Activated CD4-positive, alpha-beta T cell treated with anti-CD3 and anti-CD28 coated beads for 36 hours (primary cell): ENCODE measurements at regions not wholly inside any gene's neighbourhood (a gene's known extent, or its start where the extent isn't known, plus 50 kb on each side); places are given as distances from the start of the nearest gene placed in this dataset.
"Not testable (repeated sequence)": the region's sequence is repeated elsewhere in the genome, so short reads cannot be mapped to it uniquely, and the experiment has no call there.

ENCODE experiments used
- ATAC-seq: fragments of 200-7000 bp; cut with Tn5 transposase; one replicate; pipeline ENCODE4 v1.10.0; 2021; ENCODE audit warnings: mild to moderate bottlenecking, moderate library complexity
- CTCF ChIA-PET: fragments of 350-600 bp; sonication (Branson Sonifier 250); formaldehyde crosslinking; loops from one replicate; lab custom pipeline; 2021; ENCODE audit warnings: antibody characterized with exemption; lab: Charles Lee
- POLR2A ChIA-PET: fragments of 350-600 bp; sonication (Branson Sonifier 250); formaldehyde crosslinking; loops from one replicate; lab custom pipeline; 2021; ENCODE audit warnings: antibody characterized with exemption, inconsistent platforms; lab: Charles Lee
- DNase-seq: peaks from one replicate; pipeline ENCODE4 v3.0.0-alpha.2; 2020
- H3K27ac Mint-ChIP-seq: one replicate; pipeline ENCODE4 v1.8.0; 2021; ENCODE audit warnings: mixed read lengths
- H3K27me3 Mint-ChIP-seq: one replicate; pipeline ENCODE4 v1.8.0; 2021; ENCODE audit warnings: mixed read lengths
- H3K36me3 Mint-ChIP-seq: one replicate; pipeline ENCODE4 v1.8.0; 2021; ENCODE audit warnings: low read depth, mixed read lengths
- H3K4me1 Mint-ChIP-seq: one replicate; pipeline ENCODE4 v1.8.0; 2021; ENCODE audit warnings: mixed read lengths
- H3K4me3 Mint-ChIP-seq: one replicate; pipeline ENCODE4 v1.8.0; 2021; ENCODE audit warnings: mild to moderate bottlenecking, moderate library complexity, mixed read lengths
- H3K9me3 Mint-ChIP-seq: one replicate; pipeline ENCODE4 v1.8.0; 2021; ENCODE audit warnings: low read depth, mixed read lengths
- intact Hi-C, 2 experiments: fragments of 100-400 bp; cut with DNase I in 1 of 2; cut with micrococcal nuclease in 1 of 2; formaldehyde crosslinking; loops; one replicate each; pipeline versions ENCODE4 v1.14.2 to v1.15.1; 2022 to 2024; cut with DNase I, micrococcal nuclease

DNA sequence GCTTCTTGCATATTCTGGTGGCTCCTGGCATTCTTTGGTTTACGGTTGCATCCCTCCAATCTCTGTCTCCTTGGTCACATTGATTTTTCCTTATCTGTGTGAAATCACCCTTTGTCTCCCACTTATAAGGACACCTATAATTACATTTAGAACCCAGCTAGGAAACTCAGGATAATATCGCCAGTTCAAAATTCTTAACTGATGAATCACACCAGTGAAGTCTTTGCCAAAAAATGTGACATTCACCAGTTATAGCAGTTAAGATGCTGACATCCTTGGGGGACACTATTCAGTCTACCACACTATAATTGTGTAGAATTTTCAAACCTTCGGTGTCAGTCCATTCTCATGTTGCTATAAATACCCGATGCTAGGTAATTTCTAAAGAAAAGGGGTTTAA, 320.2 kb downstream of the TMX3 start:
- no peak overlapping the region for H3K27ac Mint-ChIP-seq
- H3K9me3 Mint-ChIP-seq, result no peaks in the 10 kb centered on the region
- H3K4me3 Mint-ChIP-seq, result no peak overlapping the region
- no peaks in the 10 kb centered on the region for H3K36me3 Mint-ChIP-seq
- H3K27me3 Mint-ChIP-seq, result peaks cover 1% of the 10 kb centered on the region
- DNase-seq (no peak), ATAC-seq (no peak)
- intact Hi-C loops, result no loop called here
- ChIA-PET POLR2A (no interaction called here), CTCF (no interaction called here)
- H3K4me1 Mint-ChIP-seq, result no peaks in the 10 kb centered on the region

- ChIA-PET CTCF (no interaction called here), POLR2A (no interaction called here)
- H3K9me3 Mint-ChIP-seq, result no peaks in the 10 kb centered on the region
- no peaks in the 10 kb centered on the region for H3K4me1 Mint-ChIP-seq
- intact Hi-C loops, result no loop called here
- no peak overlapping the region for H3K4me3 Mint-ChIP-seq
- no peaks in the 10 kb centered on the region for H3K27me3 Mint-ChIP-seq
- no peak overlapping the region for H3K27ac Mint-ChIP-seq
- DNase-seq (no peak), ATAC-seq (no peak)
- no peaks in the 10 kb centered on the region for H3K36me3 Mint-ChIP-seq
These were observed 323.1 kb downstream of the TMX3 start for GRCh38 chr18:68391801-68392200.

GRCh38 chr18:68387246-68387645, 327.7 kb downstream of the TMX3 start:
- ChIA-PET CTCF (no interaction called here), POLR2A (no interaction called here)
- no peaks in the 10 kb centered on the region for H3K9me3 Mint-ChIP-seq
- no peak overlapping the region for H3K4me3 Mint-ChIP-seq
- DNase-seq (no peak), ATAC-seq (no peak)
- no peaks in the 10 kb centered on the region for H3K36me3 Mint-ChIP-seq
- intact Hi-C loops, result no loop called here
- H3K4me1 Mint-ChIP-seq, result no peaks in the 10 kb centered on the region
- no peaks in the 10 kb centered on the region for H3K27me3 Mint-ChIP-seq
- no peak overlapping the region for H3K27ac Mint-ChIP-seq

- H3K4me1 Mint-ChIP-seq, ATAC-seq, DNase-seq, H3K9me3 Mint-ChIP-seq, H3K36me3 Mint-ChIP-seq, H3K27ac Mint-ChIP-seq, intact Hi-C loops, H3K4me3 Mint-ChIP-seq, POLR2A ChIA-PET, H3K27me3 Mint-ChIP-seq: not testable (repeated sequence)
- CTCF ChIA-PET, result interaction anchor here (0.6 kb wide), 1 partner anchor 110 kb away, joined by 4 read pairs; no protein-coding TSS in a partner anchor
These were observed 330.9 kb downstream of the TMX3 start for GRCh38 chr18:68383979-68384378.

- Mint-ChIP-seq H3K27me3 (no peaks in the 10 kb centered on the region), H3K4me3 (no peak overlapping the region), H3K27ac (no peak overlapping the region), H3K4me1 (no peaks in the 10 kb centered on the region), H3K36me3 (no peaks in the 10 kb centered on the region), H3K9me3 (no peaks in the 10 kb centered on the region)
- no peak for ATAC-seq
- ChIA-PET CTCF (no interaction called here), POLR2A (no interaction called here)
- intact Hi-C loops, result no loop called here
- no peak for DNase-seq
These were observed 338.0 kb downstream of the TMX3 start for GRCh38 chr18:68376926-68377325.

DNA sequence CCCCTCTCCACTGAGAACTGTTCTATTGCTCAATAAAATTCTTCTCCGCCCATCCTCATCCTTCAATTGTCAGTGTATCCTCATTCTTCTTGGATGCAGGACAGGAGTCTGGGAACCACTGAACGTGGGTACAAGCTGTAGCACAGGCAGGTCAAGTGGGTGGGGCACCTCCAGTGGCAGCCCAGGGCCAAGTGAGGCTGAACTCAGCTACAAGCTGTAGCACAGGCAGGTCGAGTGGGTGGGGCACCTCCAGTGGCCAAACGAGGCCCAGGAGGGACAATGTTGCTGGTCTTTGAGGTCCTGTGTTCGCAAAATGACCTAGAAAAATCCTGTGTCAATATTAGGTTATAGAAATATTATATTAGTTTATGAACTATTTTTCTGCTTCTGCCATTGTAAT, 352.0 kb downstream of the TMX3 start:
- intact Hi-C loops, result no loop called here
- POLR2A ChIA-PET, result no interaction called here
- Mint-ChIP-seq H3K9me3 (peaks cover 2% of the 10 kb centered on the region), H3K27ac (no peak overlapping the region), H3K4me3 (no peak overlapping the region), H3K36me3 (no peaks in the 10 kb centered on the region), H3K4me1 (no peaks in the 10 kb centered on the region), H3K27me3 (no peaks in the 10 kb centered on the region)
- ATAC-seq (no peak), DNase-seq (no peak)
- CTCF ChIA-PET, result no interaction called here

GRCh38 chr18:68355637-68356036, 359.3 kb downstream of the TMX3 start:
- H3K4me3 Mint-ChIP-seq, result no peak overlapping the region
- peaks cover 13% of the 10 kb centered on the region for H3K9me3 Mint-ChIP-seq
- no peaks in the 10 kb centered on the region for H3K4me1 Mint-ChIP-seq
- no peaks in the 10 kb centered on the region for H3K27me3 Mint-ChIP-seq
- POLR2A ChIA-PET, result no interaction called here
- DNase-seq (no peak), ATAC-seq (no peak)
- CTCF ChIA-PET, result no interaction called here
- intact Hi-C loops, result no loop called here
- no peak overlapping the region for H3K27ac Mint-ChIP-seq
- H3K36me3 Mint-ChIP-seq, result no peaks in the 10 kb centered on the region

- CTCF ChIA-PET, result no interaction called here
- no peak overlapping the region for H3K27ac Mint-ChIP-seq
- intact Hi-C loops, result no loop called here
These were observed 360.7 kb downstream of the TMX3 start for GRCh38 chr18:68354176-68354575.

DNA sequence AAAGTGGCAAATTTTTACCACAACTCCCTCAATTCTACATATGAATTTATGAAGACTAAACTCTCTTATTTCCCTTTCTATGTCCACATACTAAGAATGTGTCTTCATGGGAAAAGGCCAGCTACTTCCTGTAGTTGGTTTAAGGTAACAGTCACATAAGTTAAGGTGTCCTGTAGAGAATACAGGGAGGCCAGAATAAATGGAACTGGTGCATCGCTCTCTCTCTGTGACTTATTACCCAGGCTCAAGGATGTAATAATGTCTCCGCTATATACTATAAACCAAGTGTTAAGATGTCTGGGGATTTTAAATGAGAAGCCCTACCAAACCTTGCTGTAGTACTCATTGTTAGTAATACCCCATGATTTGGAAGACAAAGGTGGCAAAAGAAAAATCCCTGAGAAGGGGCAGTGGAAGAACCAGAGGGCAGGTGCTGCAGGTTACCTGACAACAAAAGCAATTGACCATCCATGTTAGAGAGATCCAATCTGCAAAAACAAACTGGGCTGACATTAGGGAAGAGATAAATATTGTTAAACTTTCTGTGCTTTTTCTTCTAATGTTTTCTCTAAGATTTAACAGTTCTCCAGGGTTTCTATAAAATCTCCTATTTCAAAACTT, 372.8 kb downstream of the TMX3 start:
- DNase-seq (no peak), ATAC-seq (no peak)
- H3K27me3 Mint-ChIP-seq, result no peaks in the 10 kb centered on the region
- ChIA-PET POLR2A (no interaction called here), CTCF (no interaction called here)
- H3K4me1 Mint-ChIP-seq, result no peaks in the 10 kb centered on the region
- H3K9me3 Mint-ChIP-seq, result no peaks in the 10 kb centered on the region
- no peaks in the 10 kb centered on the region for H3K36me3 Mint-ChIP-seq
- intact Hi-C loops, result no loop called here
- H3K27ac Mint-ChIP-seq, result no peak overlapping the region
- H3K4me3 Mint-ChIP-seq, result no peak overlapping the region

More at GRCh38 chr18:68354176-68354575, 360.7 kb downstream of the TMX3 start:
- H3K27me3 Mint-ChIP-seq, result no peaks in the 10 kb centered on the region
- peaks cover 15% of the 10 kb centered on the region for H3K9me3 Mint-ChIP-seq
- ATAC-seq (no peak), DNase-seq (no peak)
- H3K36me3 Mint-ChIP-seq, result no peaks in the 10 kb centered on the region
- POLR2A ChIA-PET, result no interaction called here
- H3K4me1 Mint-ChIP-seq, result no peaks in the 10 kb centered on the region
- no peak overlapping the region for H3K4me3 Mint-ChIP-seq

DNA sequence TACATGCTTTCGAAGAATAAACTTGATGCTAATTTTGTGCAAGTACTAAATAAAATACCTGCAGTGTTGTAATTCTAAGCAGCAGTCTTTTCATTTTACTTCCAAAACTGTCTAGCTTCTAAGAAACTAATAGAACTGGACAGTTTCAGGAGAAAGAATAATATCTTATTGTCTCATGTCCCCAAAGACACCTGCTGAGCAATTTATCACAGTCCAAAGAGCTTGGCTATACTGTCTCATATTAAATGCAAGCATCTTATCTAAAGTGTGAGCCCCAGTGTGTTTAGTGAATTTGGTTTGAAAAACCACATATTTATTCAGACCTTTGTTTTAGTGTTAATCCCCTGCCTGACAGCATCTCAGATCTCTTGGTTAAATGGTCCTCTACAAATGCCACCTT, 374.3 kb downstream of the TMX3 start:
- Mint-ChIP-seq H3K9me3 (no peaks in the 10 kb centered on the region), H3K27ac (no peak overlapping the region), H3K36me3 (no peaks in the 10 kb centered on the region), H3K4me1 (no peaks in the 10 kb centered on the region), H3K4me3 (no peak overlapping the region), H3K27me3 (no peaks in the 10 kb centered on the region)
- intact Hi-C loops, result no loop called here
- ChIA-PET CTCF (no interaction called here), POLR2A (no interaction called here)
- ATAC-seq, result no peak
- DNase-seq, result no peak

DNA sequence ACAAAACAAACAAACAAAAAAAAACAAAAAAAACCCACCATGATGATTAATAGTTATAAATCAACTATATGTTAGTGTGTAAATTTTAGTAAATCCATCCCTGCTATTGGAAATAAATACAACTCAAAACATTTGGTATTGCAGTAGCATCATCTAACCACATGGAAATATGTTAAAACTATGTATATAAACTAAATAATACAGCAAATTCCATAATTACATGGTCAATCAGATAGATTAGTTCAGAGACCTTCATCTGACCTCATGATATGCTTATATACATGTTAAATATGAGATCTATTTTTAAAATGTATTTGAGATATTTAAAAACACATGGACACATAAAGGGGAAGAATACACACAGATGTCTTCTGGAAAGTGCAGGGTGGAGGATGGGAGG, 384.2 kb downstream of the TMX3 start:
- no peak for DNase-seq
- ChIA-PET CTCF (no interaction called here), POLR2A (no interaction called here)
- H3K27me3 Mint-ChIP-seq, result no peaks in the 10 kb centered on the region
- ATAC-seq, result no peak
- H3K9me3 Mint-ChIP-seq, result no peaks in the 10 kb centered on the region
- H3K4me1 Mint-ChIP-seq, result no peaks in the 10 kb centered on the region
- H3K27ac Mint-ChIP-seq, result no peak overlapping the region
- H3K4me3 Mint-ChIP-seq, result no peak overlapping the region
- H3K36me3 Mint-ChIP-seq, result no peaks in the 10 kb centered on the region
- intact Hi-C loops, result no loop called here

DNA sequence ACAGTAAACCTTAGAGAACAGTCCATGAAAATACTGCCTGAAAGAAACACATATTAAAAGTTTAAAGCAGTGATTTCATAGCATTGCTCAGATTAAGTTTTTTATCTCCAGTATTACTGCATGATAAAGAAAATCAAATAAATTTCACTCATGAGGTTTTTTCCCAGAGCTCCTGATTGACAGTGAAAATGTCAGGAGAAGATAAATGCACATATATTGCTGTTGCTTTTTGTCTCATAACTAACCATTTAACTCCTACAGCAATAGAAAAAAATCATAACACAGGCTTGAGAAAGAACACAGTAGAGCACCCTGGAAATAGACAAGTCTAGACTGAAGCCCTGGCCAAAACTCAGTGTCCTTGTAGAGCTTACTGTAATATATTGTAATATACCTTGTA, 391.0 kb downstream of the TMX3 start:
- ATAC-seq, result no peak
- H3K4me1 Mint-ChIP-seq, result no peaks in the 10 kb centered on the region
- no peak for DNase-seq
- CTCF ChIA-PET, result interaction anchor here (1.1 kb wide), 1 partner anchor 336 kb away, joined by 3 read pairs; no protein-coding TSS in a partner anchor
- H3K36me3 Mint-ChIP-seq, result no peaks in the 10 kb centered on the region
- POLR2A ChIA-PET, result no interaction called here
- H3K9me3 Mint-ChIP-seq, result peaks cover 2% of the 10 kb centered on the region
- H3K27ac Mint-ChIP-seq, result no peak overlapping the region
- intact Hi-C loops, result no loop called here
- H3K27me3 Mint-ChIP-seq, result no peaks in the 10 kb centered on the region
- no peak overlapping the region for H3K4me3 Mint-ChIP-seq

DNA sequence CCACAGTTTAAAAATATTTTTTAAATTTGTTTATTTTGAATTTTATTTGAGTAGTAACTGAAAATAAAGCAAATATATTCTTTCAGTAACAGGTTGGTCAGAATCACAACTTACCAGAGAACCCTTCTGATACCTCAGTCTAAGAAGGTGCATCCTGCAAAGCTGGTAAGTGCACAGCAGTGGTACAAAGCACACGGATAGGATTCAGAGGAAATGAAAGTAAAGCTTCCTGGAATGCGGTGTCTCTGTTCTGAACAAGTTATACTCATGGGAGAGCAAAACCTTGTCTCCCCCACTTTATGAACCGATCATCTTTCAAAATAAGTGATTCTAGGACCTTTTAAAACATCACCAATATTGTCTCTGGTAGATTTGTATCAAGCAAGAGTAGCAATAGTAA, 398.3 kb downstream of the TMX3 start:
- ATAC-seq (no peak), DNase-seq (no peak)
- CTCF ChIA-PET, result no interaction called here
- no peaks in the 10 kb centered on the region for H3K4me1 Mint-ChIP-seq
- POLR2A ChIA-PET, result no interaction called here
- no peak overlapping the region for H3K4me3 Mint-ChIP-seq
- intact Hi-C loops, result no loop called here
- no peaks in the 10 kb centered on the region for H3K36me3 Mint-ChIP-seq
- no peak overlapping the region for H3K27ac Mint-ChIP-seq
- H3K9me3 Mint-ChIP-seq, result peaks cover 5% of the 10 kb centered on the region
- no peaks in the 10 kb centered on the region for H3K27me3 Mint-ChIP-seq
